Loucy (cell line): ENCODE measurements at regions not wholly inside any gene's neighbourhood (a gene's known extent, or its start where the extent isn't known, plus 50 kb on each side); places are given as distances from the start of the nearest gene placed in this dataset.

ENCODE experiments used
- H2AFZ ChIP-seq: fragments of 200-600 bp; sonication (generic); 2 replicates; pipeline ENCODE4 v1.6.0; 2016; ENCODE audit warnings: antibody characterized with exemption, mild to moderate bottlenecking, low read length, moderate library complexity
- H3F3A ChIP-seq: fragments of 200-600 bp; 2 replicates; pipeline ENCODE4 v1.6.0; 2016; ENCODE audit warnings: antibody characterized with exemption, low read depth, mild to moderate bottlenecking
- H3K27me3 ChIP-seq: fragments of 200-600 bp; sonication (generic); 2 replicates; pipeline ENCODE4 v1.6.1; 2014; ENCODE audit warnings: low read length, mild to moderate bottlenecking; ENCODE audit not compliant: insufficient read depth, poor library complexity, severe bottlenecking
- H3K36me3 ChIP-seq: fragments of 200-600 bp; sonication (generic); 2 replicates; pipeline ENCODE4 v1.6.1; 2016; ENCODE audit warnings: low read length; ENCODE audit not compliant: insufficient read depth
- H3K4me1 ChIP-seq: fragments of 200-600 bp; sonication (generic); 2 replicates; pipeline ENCODE4 v1.5.1; 2014; ENCODE audit warnings: low read length, mild to moderate bottlenecking; ENCODE audit not compliant: insufficient read depth, poor library complexity, severe bottlenecking
- H3K4me2 ChIP-seq: fragments of 200-600 bp; sonication (generic); 2 replicates; pipeline ENCODE4 v1.6.0; 2014; ENCODE audit warnings: antibody characterized with exemption, low read length, low read depth, mild to moderate bottlenecking; ENCODE audit not compliant: poor library complexity, severe bottlenecking
- H3K4me3 ChIP-seq: fragments of 200-600 bp; sonication (generic); 2 replicates; pipeline ENCODE4 v1.5.1; 2014; ENCODE audit warnings: low read length, mild to moderate bottlenecking, mixed read lengths; ENCODE audit not compliant: poor library complexity, severe bottlenecking
- H3K79me2 ChIP-seq: fragments of 200-600 bp; sonication (generic); 2 replicates; pipeline ENCODE4 v1.6.1; 2014; ENCODE audit warnings: low read length; ENCODE audit not compliant: insufficient read depth
- H3K9ac ChIP-seq: fragments of 200-600 bp; sonication (generic); 2 replicates; pipeline ENCODE4 v1.6.0; 2014; ENCODE audit warnings: mild to moderate bottlenecking, low read depth, low read length, moderate library complexity; ENCODE audit not compliant: poor library complexity, severe bottlenecking
- H3K9me2 ChIP-seq: fragments of 200-600 bp; sonication (generic); replicated peaks from 2 replicates; pipeline ENCODE4 v1.6.1; 2016; ENCODE audit warnings: low read depth, low read length, mixed read lengths
- H3K9me3 ChIP-seq: fragments of 200-600 bp; sonication (generic); 2 replicates; pipeline ENCODE4 v1.6.1; 2014; ENCODE audit warnings: mild to moderate bottlenecking, antibody characterized with exemption, low read length, low read depth; ENCODE audit not compliant: insufficient read depth
- H4K20me1 ChIP-seq: fragments of 200-600 bp; sonication (generic); 2 replicates; pipeline ENCODE4 v1.6.0; 2014; ENCODE audit warnings: antibody characterized with exemption, low read length, mild to moderate bottlenecking; ENCODE audit not compliant: insufficient read depth, poor library complexity, severe bottlenecking
- EZH2phosphoT487 ChIP-seq: fragments of 200-600 bp; IDR thresholded peaks from 2 replicates; pipeline ENCODE4 v1.6.1; 2018; ENCODE audit warnings: antibody characterized with exemption, mild to moderate bottlenecking, moderate library complexity, borderline replicate concordance
- TF ChIP-seq, protein P1 (sequence below): fragments of 200-600 bp; sonication (generic); conservative IDR thresholded peaks from 2 replicates; pipeline ENCODE4 v1.5.1; 2014; ENCODE audit warnings: mild to moderate bottlenecking, antibody characterized with exemption, low read length

DNA sequence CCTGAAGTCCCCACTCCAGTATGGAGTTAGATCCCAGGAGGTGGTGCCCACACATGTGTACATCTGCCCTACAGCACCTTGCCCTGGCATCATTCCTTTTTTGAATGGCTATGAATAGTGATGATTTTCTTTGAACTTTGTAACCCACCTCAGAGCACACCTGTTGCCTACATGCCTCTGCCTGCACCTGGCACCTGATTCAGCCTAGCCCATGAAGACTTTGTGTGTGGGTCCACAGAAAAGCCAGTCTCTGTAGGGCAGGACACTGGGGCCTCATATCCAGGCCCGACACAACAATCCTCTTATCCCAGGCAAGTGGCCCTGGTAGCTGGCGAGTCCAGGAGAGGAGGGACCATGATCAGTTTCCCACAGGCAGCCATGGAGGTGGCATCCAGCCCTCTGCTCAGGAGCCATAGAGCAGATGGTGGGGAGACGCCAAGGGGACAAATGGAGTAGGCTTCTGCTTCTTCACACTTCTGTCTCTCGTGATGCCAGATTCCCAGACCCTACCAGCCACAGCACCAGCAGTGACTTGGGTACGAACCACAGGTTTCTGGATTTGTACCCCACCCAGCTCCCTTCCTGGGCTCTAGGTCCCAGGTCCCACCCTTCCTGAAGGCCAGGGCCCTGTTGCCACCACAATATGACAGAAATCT lies 230.7 kb downstream of the UACA start:
- no peaks in the 10 kb centered on the region for H3K9me2 ChIP-seq
- no peaks in the 10 kb centered on the region for H3K9me3 ChIP-seq
- peaks cover 77% of the 10 kb centered on the region for H3K4me1 ChIP-seq
- no peaks in the 10 kb centered on the region for H3K27me3 ChIP-seq
- peaks cover 3% of the 10 kb centered on the region; the same call in 1 of the 2 replicates for H3F3A ChIP-seq
- TF ChIP-seq, protein P1, sequence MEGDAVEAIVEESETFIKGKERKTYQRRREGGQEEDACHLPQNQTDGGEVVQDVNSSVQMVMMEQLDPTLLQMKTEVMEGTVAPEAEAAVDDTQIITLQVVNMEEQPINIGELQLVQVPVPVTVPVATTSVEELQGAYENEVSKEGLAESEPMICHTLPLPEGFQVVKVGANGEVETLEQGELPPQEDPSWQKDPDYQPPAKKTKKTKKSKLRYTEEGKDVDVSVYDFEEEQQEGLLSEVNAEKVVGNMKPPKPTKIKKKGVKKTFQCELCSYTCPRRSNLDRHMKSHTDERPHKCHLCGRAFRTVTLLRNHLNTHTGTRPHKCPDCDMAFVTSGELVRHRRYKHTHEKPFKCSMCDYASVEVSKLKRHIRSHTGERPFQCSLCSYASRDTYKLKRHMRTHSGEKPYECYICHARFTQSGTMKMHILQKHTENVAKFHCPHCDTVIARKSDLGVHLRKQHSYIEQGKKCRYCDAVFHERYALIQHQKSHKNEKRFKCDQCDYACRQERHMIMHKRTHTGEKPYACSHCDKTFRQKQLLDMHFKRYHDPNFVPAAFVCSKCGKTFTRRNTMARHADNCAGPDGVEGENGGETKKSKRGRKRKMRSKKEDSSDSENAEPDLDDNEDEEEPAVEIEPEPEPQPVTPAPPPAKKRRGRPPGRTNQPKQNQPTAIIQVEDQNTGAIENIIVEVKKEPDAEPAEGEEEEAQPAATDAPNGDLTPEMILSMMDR = no peak
- H3K4me3 ChIP-seq = peak overlapping the region; percentile 92
- H4K20me1 ChIP-seq = peaks cover 4% of the 10 kb centered on the region
- no peaks in the 10 kb centered on the region for H3K36me3 ChIP-seq
- H2AFZ ChIP-seq = no peak overlapping the region
- peak overlapping the region; percentile 93 for H3K9ac ChIP-seq
- peaks cover 72% of the 10 kb centered on the region for H3K79me2 ChIP-seq
- peak overlapping the region; percentile 94 for H3K4me2 ChIP-seq

DNA sequence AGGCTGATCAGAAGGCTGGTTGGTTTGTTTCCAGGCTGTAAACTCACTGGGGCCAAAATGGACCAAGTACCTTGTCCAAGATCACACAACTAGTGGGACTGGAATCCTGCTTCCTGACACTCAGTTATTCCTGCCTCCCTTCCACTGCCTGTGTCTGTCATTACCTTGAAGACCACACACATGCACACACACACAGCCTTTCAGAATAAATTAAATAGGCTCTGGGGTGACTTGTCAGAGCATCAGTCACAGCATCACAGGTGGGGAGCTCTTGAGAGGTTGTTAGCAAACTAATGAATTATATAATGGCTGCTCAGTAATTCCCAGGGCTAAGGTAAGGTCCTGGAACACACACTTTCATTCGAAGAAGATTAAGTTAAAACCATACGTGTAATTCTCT lies 231.8 kb downstream of the UACA start:
- TF ChIP-seq, protein P1 = no peak
- TF ChIP-seq EZH2phosphoT487 = no peak
- peaks cover 80% of the 10 kb centered on the region for H3K79me2 ChIP-seq
- H3K27me3 ChIP-seq = no peaks in the 10 kb centered on the region
- peaks cover 83% of the 10 kb centered on the region for H3K4me1 ChIP-seq
- H4K20me1 ChIP-seq = peaks cover 4% of the 10 kb centered on the region
- H3K4me3 ChIP-seq = peak overlapping the region; percentile 92
- peak overlapping the region; percentile 93 for H3K9ac ChIP-seq
- H3F3A ChIP-seq = peaks cover 3% of the 10 kb centered on the region; the same call in 1 of the 2 replicates
- no peaks in the 10 kb centered on the region for H3K9me3 ChIP-seq
- no peaks in the 10 kb centered on the region for H3K9me2 ChIP-seq
- H3K4me2 ChIP-seq = peak overlapping the region; percentile 94
- no peak overlapping the region for H2AFZ ChIP-seq
- H3K36me3 ChIP-seq = no peaks in the 10 kb centered on the region

DNA sequence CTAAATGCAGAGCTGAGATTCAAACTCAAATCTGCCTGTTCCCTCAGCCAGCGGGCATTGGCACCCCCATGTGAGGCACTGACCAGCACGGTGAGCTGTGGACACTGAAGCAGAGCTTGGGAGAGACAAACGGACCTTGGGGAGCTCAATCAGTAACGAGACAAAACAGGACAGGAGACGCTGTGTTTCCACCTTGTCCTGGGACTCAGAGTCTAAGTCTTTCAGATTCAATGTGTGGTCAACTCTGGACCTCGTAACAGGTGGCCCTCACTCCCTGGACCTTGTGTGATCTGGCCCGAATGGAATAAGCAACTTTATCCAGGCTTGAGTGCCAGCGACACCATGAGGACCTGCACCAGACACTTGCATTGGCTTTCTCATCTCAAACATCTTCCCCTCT lies 232.5 kb downstream of the UACA start:
- H3K9me2 ChIP-seq = no peaks in the 10 kb centered on the region
- H3K4me3 ChIP-seq = peak overlapping the region; percentile 30
- peak overlapping the region; percentile 92 for H3K4me2 ChIP-seq
- H3K9ac ChIP-seq = peak overlapping the region; percentile 68
- peaks cover 1% of the 10 kb centered on the region; the same call in 1 of the 2 replicates for H3F3A ChIP-seq
- no peaks in the 10 kb centered on the region for H3K9me3 ChIP-seq
- TF ChIP-seq, protein P1 = no peak
- no peak for TF ChIP-seq EZH2phosphoT487
- H3K4me1 ChIP-seq = peaks cover 81% of the 10 kb centered on the region
- H3K27me3 ChIP-seq = no peaks in the 10 kb centered on the region
- peaks cover 74% of the 10 kb centered on the region for H3K79me2 ChIP-seq
- H4K20me1 ChIP-seq = peaks cover 4% of the 10 kb centered on the region
- no peaks in the 10 kb centered on the region for H3K36me3 ChIP-seq
- H2AFZ ChIP-seq = no peak overlapping the region
